ENCODE measurements at regions not wholly inside any gene's neighbourhood (a gene's known extent, or its start where the extent isn't known, plus 50 kb on each side); places are given as distances from the start of the nearest gene placed in this dataset.

- no peak for TF ChIP-seq CTCF (IDR thresholded peaks at IDR 0.05; ENCODE audit: low read depth, low read length, missing input control)
- no peak for TF ChIP-seq YY1 (IDR thresholded peaks at IDR 0.05)
- no peak for TF ChIP-seq RAD21 (IDR thresholded peaks at IDR 0.05)
- no peak for TF ChIP-seq TAF1 (conservative IDR thresholded peaks at IDR 0.05)
- no peak for TF ChIP-seq JUND (IDR thresholded peaks at IDR 0.05)
- TF ChIP-seq ATF3 (IDR thresholded peaks at IDR 0.05) = no peak
- TF ChIP-seq MAX (IDR thresholded peaks at IDR 0.05) = no peak
- no peak for TF ChIP-seq GABPA (IDR thresholded peaks at IDR 0.05 in 1 of 2, conservative IDR thresholded peaks at IDR 0.05 in 1 of 2)
- no peak for TF ChIP-seq HNF4A (conservative IDR thresholded peaks at IDR 0.05)
- TF ChIP-seq FOXA1 (IDR thresholded peaks at IDR 0.05) = no peak
- no peak for TF ChIP-seq EGR1 (IDR thresholded peaks at IDR 0.05; ENCODE audit: low read depth in 2 of 2)
Measured at GRCh38 chr2:176614049-176614448, 344.8 kb downstream of the MTX2 start.
